ENCODE measurements at regions not wholly inside any gene's neighbourhood (a gene's known extent, or its start where the extent isn't known, plus 50 kb on each side); places are given as distances from the start of the nearest gene placed in this dataset.

GRCh38 chr4:148962539-148963290, 520.5 kb upstream of the NR3C2 start:
- no peaks in the 10 kb centered on the region for H3K79me2 ChIP-seq (ENCODE audit: insufficient read depth, low read length)
- no peak overlapping the region for H3K4me2 ChIP-seq (ENCODE audit: insufficient read depth, low read length)
- no peak overlapping the region for H3K4me3 ChIP-seq (ENCODE audit: insufficient read depth, low read length)
- no peaks in the 10 kb centered on the region for H3K4me1 ChIP-seq (ENCODE audit: insufficient read depth, low read length)
- H3K27me3 ChIP-seq (ENCODE audit: insufficient read depth, low read length), result no peaks in the 10 kb centered on the region
- no peak for TF ChIP-seq CTCF (IDR thresholded peaks at IDR 0.05; ENCODE audit: extremely low read depth, low read depth, low read length)
- DNase-seq (ENCODE audit: insufficient read length, low spot score, missing footprints), result no peak
- H2AFZ ChIP-seq (ENCODE audit: low read length), result no peak overlapping the region
- H3K36me3 ChIP-seq (ENCODE audit: insufficient read depth, low read length), result no peaks in the 10 kb centered on the region
- H3K9me3 ChIP-seq (ENCODE audit: low read depth, low read length), result no peaks in the 10 kb centered on the region
- H4K20me1 ChIP-seq (ENCODE audit: insufficient read depth, low read length), result no peaks in the 10 kb centered on the region
- H3K27ac ChIP-seq (ENCODE audit: low read depth, low read length), result no peak overlapping the region

DNA sequence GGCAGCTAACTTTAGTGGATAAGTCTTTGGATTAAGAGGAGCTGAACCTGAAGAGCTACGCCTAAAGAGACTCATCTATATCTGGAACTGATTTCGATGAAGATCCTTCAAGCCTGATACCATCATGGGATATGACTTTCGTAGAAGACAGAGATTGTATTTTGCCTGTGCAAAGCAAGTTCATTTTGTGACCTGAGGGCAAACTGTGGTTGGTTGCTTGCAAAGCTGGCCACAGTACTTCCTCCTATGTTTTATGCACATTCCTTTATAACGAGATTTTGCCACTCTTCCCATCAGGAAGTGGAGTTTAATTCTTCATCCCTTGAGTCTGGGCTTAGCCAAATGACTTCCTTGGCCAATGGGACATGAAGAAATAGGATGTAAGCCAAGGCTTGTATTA, 519.3 kb upstream of the NR3C2 start:
- Histone ChIP-seq H4K20me1 (ENCODE audit: insufficient read depth, low read length) (no peaks in the 10 kb centered on the region), H2AFZ (ENCODE audit: low read length) (no peak overlapping the region), H3K79me2 (ENCODE audit: insufficient read depth, low read length) (no peaks in the 10 kb centered on the region), H3K4me3 (ENCODE audit: insufficient read depth, low read length) (no peak overlapping the region), H3K9me3 (ENCODE audit: low read depth, low read length) (no peaks in the 10 kb centered on the region), H3K4me2 (ENCODE audit: insufficient read depth, low read length) (no peak overlapping the region), H3K27me3 (ENCODE audit: insufficient read depth, low read length) (no peaks in the 10 kb centered on the region), H3K36me3 (ENCODE audit: insufficient read depth, low read length) (no peaks in the 10 kb centered on the region), H3K27ac (ENCODE audit: low read depth, low read length) (no peak overlapping the region), H3K4me1 (ENCODE audit: insufficient read depth, low read length) (no peaks in the 10 kb centered on the region)
- TF ChIP-seq CTCF (IDR thresholded peaks at IDR 0.05; ENCODE audit: extremely low read depth, low read depth, low read length), result no peak
- DNase-seq (ENCODE audit: insufficient read length, low spot score, missing footprints), result no peak

DNA sequence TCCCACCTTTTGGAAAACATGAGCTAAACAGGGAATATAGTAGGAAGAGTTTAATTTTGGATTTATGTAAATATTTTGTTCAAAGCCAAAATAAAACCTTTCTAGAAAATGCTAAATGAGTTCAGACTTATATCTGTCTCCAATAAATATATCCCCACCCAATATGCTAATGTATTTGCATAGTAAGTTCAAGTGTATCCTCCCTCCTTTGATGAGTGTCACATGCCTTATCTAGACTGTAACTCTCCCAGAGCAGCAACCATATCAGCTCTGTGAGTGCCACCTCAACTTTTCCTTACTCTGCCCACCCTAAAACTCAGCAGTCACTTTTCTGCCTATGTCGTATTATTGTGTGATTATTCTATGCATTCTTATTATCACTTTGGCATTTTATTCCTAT, 516.1 kb upstream of the NR3C2 start:
- no peak overlapping the region for H2AFZ ChIP-seq (ENCODE audit: low read length)
- DNase-seq (ENCODE audit: insufficient read length, low spot score, missing footprints), result no peak
- H3K4me1 ChIP-seq (ENCODE audit: insufficient read depth, low read length), result no peaks in the 10 kb centered on the region
- H3K4me2 ChIP-seq (ENCODE audit: insufficient read depth, low read length), result no peak overlapping the region
- no peaks in the 10 kb centered on the region for H3K27me3 ChIP-seq (ENCODE audit: insufficient read depth, low read length)
- H3K9me3 ChIP-seq (ENCODE audit: low read depth, low read length), result no peaks in the 10 kb centered on the region
- no peak for TF ChIP-seq CTCF (IDR thresholded peaks at IDR 0.05; ENCODE audit: extremely low read depth, low read depth, low read length)
- no peak overlapping the region for H3K4me3 ChIP-seq (ENCODE audit: insufficient read depth, low read length)
- no peaks in the 10 kb centered on the region for H3K79me2 ChIP-seq (ENCODE audit: insufficient read depth, low read length)
- H4K20me1 ChIP-seq (ENCODE audit: insufficient read depth, low read length), result no peaks in the 10 kb centered on the region
- no peak overlapping the region for H3K27ac ChIP-seq (ENCODE audit: low read depth, low read length)
- H3K36me3 ChIP-seq (ENCODE audit: insufficient read depth, low read length), result no peaks in the 10 kb centered on the region

- Histone ChIP-seq H3K4me3 (ENCODE audit: insufficient read depth, low read length) (no peak overlapping the region), H3K79me2 (ENCODE audit: insufficient read depth, low read length) (no peaks in the 10 kb centered on the region), H2AFZ (ENCODE audit: low read length) (no peak overlapping the region), H3K36me3 (ENCODE audit: insufficient read depth, low read length) (no peaks in the 10 kb centered on the region), H4K20me1 (ENCODE audit: insufficient read depth, low read length) (no peaks in the 10 kb centered on the region), H3K27me3 (ENCODE audit: insufficient read depth, low read length) (no peaks in the 10 kb centered on the region), H3K4me1 (ENCODE audit: insufficient read depth, low read length) (no peaks in the 10 kb centered on the region), H3K27ac (ENCODE audit: low read depth, low read length) (no peak overlapping the region), H3K4me2 (ENCODE audit: insufficient read depth, low read length) (no peak overlapping the region), H3K9me3 (ENCODE audit: low read depth, low read length) (no peaks in the 10 kb centered on the region)
- TF ChIP-seq CTCF (IDR thresholded peaks at IDR 0.05; ENCODE audit: extremely low read depth, low read depth, low read length), result no peak
- no peak for DNase-seq (ENCODE audit: insufficient read length, low spot score, missing footprints)
Observed at GRCh38 chr4:148955564-148956297, 513.5 kb upstream of the NR3C2 start.
